IPS DF 4.7 (cell line): ENCODE measurements at regions not wholly inside any gene's neighbourhood (a gene's known extent, or its start where the extent isn't known, plus 50 kb on each side); places are given as distances from the start of the nearest gene placed in this dataset.

Experiments
- DNase-seq: peaks from one replicate; pipeline ENCODE4 v3.0.0-alpha.2; 2013; ENCODE audit warnings: low spot score; ENCODE audit errors: extremely low read depth

- DNase-seq = no peak
Observed at GRCh38 chr7:88357294-88357693, 50.6 kb upstream of the STEAP4 start.
